Neural cell (in vitro differentiated cells): ENCODE measurements at regions not wholly inside any gene's neighbourhood (a gene's known extent, or its start where the extent isn't known, plus 50 kb on each side); places are given as distances from the start of the nearest gene placed in this dataset.

ENCODE experiments used
- H2AFZ ChIP-seq: fragments of 200-600, 300-800 bp; sonication (generic), shearing (Covaris generic); 2 replicates; pipeline ENCODE4 v1.6.0; 2014; ENCODE audit warnings: low read depth, mild to moderate bottlenecking, antibody characterized with exemption, low read length, moderate library complexity
- H3F3A ChIP-seq: fragments of 200-600 bp; shearing (Covaris generic); 2 replicates; pipeline ENCODE4 v1.6.1; 2016; ENCODE audit warnings: mild to moderate bottlenecking, moderate library complexity, mixed read lengths, antibody characterized with exemption, low read length; ENCODE audit not compliant: insufficient read depth, poor library complexity, severe bottlenecking
- H3K27ac ChIP-seq: fragments of 200-600, 300-800 bp; sonication (generic), shearing (Covaris generic); 2 replicates; pipeline ENCODE4 v1.5.1; 2014; ENCODE audit warnings: mild to moderate bottlenecking, low read length, moderate library complexity
- H3K27me3 ChIP-seq: fragments of 300-800, 200-600 bp; sonication (generic), shearing (Covaris generic); 2 replicates; pipeline ENCODE4 v1.6.0; 2014; ENCODE audit warnings: mild to moderate bottlenecking, low read depth, low read length, moderate library complexity; ENCODE audit not compliant: insufficient read depth
- H3K36me3 ChIP-seq: fragments of 300-800, 200-600 bp; sonication (generic), shearing (Covaris generic); 2 replicates; pipeline ENCODE4 v1.5.1; 2014; ENCODE audit warnings: mild to moderate bottlenecking, antibody characterized with exemption, low read length, moderate library complexity; ENCODE audit not compliant: insufficient read depth
- H3K4me2 ChIP-seq: fragments of 300-800, 200-600 bp; sonication (generic), shearing (Covaris generic); 2 replicates; pipeline ENCODE4 v1.6.0; 2014; ENCODE audit warnings: mild to moderate bottlenecking, low read length
- H3K4me3 ChIP-seq: fragments of 300-800, 200-600 bp; sonication (generic), shearing (Covaris generic); 2 replicates; pipeline ENCODE4 v1.5.1; 2014; ENCODE audit warnings: mild to moderate bottlenecking, low read length, moderate library complexity
- H3K79me2 ChIP-seq: fragments of 200-600 bp; shearing (Covaris generic); replicated peaks from 2 replicates; pipeline ENCODE4 v1.6.0; 2014; ENCODE audit warnings: mild to moderate bottlenecking, low read length, moderate library complexity; ENCODE audit not compliant: insufficient read depth
- H3K9ac ChIP-seq: fragments of 300-800, 200-600 bp; sonication (generic), shearing (Covaris generic); 2 replicates; pipeline ENCODE4 v1.6.1; 2016; ENCODE audit warnings: mild to moderate bottlenecking, low read length, mixed read lengths
- H3K9me2 ChIP-seq: fragments of 200-600 bp; shearing (Covaris generic); 2 replicates; pipeline ENCODE4 v1.6.1; 2016; ENCODE audit warnings: mild to moderate bottlenecking, low read length, mixed read lengths; ENCODE audit not compliant: insufficient read depth
- H3K9me3 ChIP-seq: fragments of 200-600, 300-800 bp; sonication (generic), shearing (Covaris generic); 2 replicates; pipeline ENCODE4 v1.6.1; 2016; ENCODE audit warnings: mild to moderate bottlenecking, mixed run types, low read length, moderate library complexity, mixed read lengths
- H4K20me1 ChIP-seq: fragments of 200-600 bp; shearing (Covaris generic); 2 replicates; pipeline ENCODE4 v1.6.1; 2016; ENCODE audit warnings: mild to moderate bottlenecking, mixed run types; ENCODE audit not compliant: insufficient read depth
- EP300 ChIP-seq: fragments of 450-650 bp; conservative IDR thresholded peaks from 2 replicates; pipeline ENCODE4 v1.6.1; 2014; ENCODE audit warnings: antibody characterized with exemption, mild to moderate bottlenecking, moderate library complexity; ENCODE audit not compliant: poor library complexity, severe bottlenecking
- EZH2 ChIP-seq: fragments of 200-600, 300-800 bp; shearing (Covaris generic), sonication (generic); IDR thresholded peaks from 2 replicates; pipeline ENCODE4 v1.6.1; 2014; ENCODE audit warnings: antibody characterized with exemption, low read length, borderline replicate concordance, mild to moderate bottlenecking; ENCODE audit not compliant: insufficient read depth, poor library complexity, severe bottlenecking
- MXI1 ChIP-seq: fragments of 450-650 bp; conservative IDR thresholded peaks from 2 replicates; pipeline ENCODE4 v1.6.1; 2014; ENCODE audit warnings: antibody characterized with exemption, mild to moderate bottlenecking; ENCODE audit not compliant: poor library complexity, severe bottlenecking
- POLR2AphosphoS5 ChIP-seq: IDR thresholded peaks from 2 replicates; pipeline ENCODE4 v1.6.1; 2012
- RAD21 ChIP-seq: fragments of 450-650 bp; conservative IDR thresholded peaks from 2 replicates; pipeline ENCODE4 v1.6.1; 2014; ENCODE audit warnings: antibody characterized with exemption, mild to moderate bottlenecking, moderate library complexity
- SMC3 ChIP-seq: fragments of 450-650 bp; conservative IDR thresholded peaks from 2 replicates; pipeline ENCODE4 v1.6.1; 2014; ENCODE audit warnings: antibody characterized with exemption, mild to moderate bottlenecking, moderate library complexity; ENCODE audit not compliant: poor library complexity
- TAF1 ChIP-seq: IDR thresholded peaks from 2 replicates; pipeline ENCODE4 v1.6.1; 2012; ENCODE audit warnings: low read depth
- TF ChIP-seq, protein P1 (sequence below): fragments of 450-650 bp; IDR thresholded peaks from 2 replicates; pipeline ENCODE4 v1.5.1; 2014; ENCODE audit warnings: antibody characterized with exemption, mild to moderate bottlenecking, moderate library complexity; ENCODE audit not compliant: poor library complexity, severe bottlenecking
- TF ChIP-seq, protein P2 (sequence below): IDR thresholded peaks from 2 replicates; pipeline ENCODE4 v1.6.1; 2012; ENCODE audit warnings: borderline replicate concordance

DNA sequence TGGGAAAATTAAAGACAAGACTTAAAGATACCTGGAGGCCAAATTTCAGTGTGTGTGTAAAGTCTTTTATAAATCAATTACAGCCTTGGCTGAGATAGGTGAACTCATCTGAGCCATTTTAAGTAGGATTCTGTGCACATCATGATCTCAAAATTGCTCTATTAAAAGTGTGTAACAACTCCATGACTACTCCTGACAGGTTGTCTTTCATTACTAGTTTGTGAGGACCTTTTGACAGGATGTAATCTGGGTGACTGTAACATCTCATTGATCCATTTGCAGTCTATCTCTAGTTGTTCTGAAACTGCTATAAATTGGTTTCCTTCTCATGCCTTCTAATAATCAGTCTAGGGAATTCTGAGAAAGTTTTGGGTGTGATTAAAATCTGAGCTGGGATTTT lies 753.3 kb downstream of the SLITRK5 start:
- Histone ChIP-seq H3K27me3 (no peaks in the 10 kb centered on the region), H3K36me3 (no peaks in the 10 kb centered on the region), H3K79me2 (no peaks in the 10 kb centered on the region), H3K9me3 (no peaks in the 10 kb centered on the region), H3K27ac (no peak overlapping the region), H3K4me3 (no peak overlapping the region), H3F3A (no peaks in the 10 kb centered on the region), H3K9ac (no peak overlapping the region), H3K9me2 (no peaks in the 10 kb centered on the region), H4K20me1 (no peaks in the 10 kb centered on the region), H3K4me2 (no peak overlapping the region), H2AFZ (no peak overlapping the region)
- TF ChIP-seq SMC3 (no peak), EZH2 (no peak), MXI1 (no peak), TAF1 (no peak), RAD21 (no peak), POLR2AphosphoS5 (peak; percentile 90), EP300 (peak; percentile 97)
- TF ChIP-seq, protein P1, sequence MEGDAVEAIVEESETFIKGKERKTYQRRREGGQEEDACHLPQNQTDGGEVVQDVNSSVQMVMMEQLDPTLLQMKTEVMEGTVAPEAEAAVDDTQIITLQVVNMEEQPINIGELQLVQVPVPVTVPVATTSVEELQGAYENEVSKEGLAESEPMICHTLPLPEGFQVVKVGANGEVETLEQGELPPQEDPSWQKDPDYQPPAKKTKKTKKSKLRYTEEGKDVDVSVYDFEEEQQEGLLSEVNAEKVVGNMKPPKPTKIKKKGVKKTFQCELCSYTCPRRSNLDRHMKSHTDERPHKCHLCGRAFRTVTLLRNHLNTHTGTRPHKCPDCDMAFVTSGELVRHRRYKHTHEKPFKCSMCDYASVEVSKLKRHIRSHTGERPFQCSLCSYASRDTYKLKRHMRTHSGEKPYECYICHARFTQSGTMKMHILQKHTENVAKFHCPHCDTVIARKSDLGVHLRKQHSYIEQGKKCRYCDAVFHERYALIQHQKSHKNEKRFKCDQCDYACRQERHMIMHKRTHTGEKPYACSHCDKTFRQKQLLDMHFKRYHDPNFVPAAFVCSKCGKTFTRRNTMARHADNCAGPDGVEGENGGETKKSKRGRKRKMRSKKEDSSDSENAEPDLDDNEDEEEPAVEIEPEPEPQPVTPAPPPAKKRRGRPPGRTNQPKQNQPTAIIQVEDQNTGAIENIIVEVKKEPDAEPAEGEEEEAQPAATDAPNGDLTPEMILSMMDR: no peak
- TF ChIP-seq, protein P2, sequence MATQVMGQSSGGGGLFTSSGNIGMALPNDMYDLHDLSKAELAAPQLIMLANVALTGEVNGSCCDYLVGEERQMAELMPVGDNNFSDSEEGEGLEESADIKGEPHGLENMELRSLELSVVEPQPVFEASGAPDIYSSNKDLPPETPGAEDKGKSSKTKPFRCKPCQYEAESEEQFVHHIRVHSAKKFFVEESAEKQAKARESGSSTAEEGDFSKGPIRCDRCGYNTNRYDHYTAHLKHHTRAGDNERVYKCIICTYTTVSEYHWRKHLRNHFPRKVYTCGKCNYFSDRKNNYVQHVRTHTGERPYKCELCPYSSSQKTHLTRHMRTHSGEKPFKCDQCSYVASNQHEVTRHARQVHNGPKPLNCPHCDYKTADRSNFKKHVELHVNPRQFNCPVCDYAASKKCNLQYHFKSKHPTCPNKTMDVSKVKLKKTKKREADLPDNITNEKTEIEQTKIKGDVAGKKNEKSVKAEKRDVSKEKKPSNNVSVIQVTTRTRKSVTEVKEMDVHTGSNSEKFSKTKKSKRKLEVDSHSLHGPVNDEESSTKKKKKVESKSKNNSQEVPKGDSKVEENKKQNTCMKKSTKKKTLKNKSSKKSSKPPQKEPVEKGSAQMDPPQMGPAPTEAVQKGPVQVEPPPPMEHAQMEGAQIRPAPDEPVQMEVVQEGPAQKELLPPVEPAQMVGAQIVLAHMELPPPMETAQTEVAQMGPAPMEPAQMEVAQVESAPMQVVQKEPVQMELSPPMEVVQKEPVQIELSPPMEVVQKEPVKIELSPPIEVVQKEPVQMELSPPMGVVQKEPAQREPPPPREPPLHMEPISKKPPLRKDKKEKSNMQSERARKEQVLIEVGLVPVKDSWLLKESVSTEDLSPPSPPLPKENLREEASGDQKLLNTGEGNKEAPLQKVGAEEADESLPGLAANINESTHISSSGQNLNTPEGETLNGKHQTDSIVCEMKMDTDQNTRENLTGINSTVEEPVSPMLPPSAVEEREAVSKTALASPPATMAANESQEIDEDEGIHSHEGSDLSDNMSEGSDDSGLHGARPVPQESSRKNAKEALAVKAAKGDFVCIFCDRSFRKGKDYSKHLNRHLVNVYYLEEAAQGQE: peak; percentile 33

DNA sequence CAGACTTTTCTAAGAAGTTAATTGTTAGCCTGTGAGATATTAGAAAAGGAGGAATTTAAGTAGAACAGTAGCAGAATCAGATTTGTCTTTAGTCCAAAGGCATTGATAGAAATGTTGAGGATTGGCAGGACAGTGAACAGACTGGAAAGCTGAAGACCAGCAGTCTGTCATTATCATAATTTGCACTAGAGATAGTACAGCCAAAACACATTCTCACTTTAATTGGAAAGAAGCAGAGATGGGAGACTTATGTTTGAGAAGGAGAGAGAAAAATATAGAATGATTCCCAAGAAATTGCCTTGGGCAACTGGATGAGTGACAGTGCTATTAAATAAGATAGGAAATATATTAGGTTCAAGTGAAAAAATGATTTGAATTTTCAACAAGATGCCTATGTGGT lies 755.5 kb downstream of the SLITRK5 start:
- TF ChIP-seq, protein P1: no peak
- no peak for TF ChIP-seq EZH2
- no peak for TF ChIP-seq RAD21
- no peak for TF ChIP-seq EP300
- TF ChIP-seq POLR2AphosphoS5: no peak
- no peak for TF ChIP-seq TAF1
- TF ChIP-seq, protein P2: no peak
- TF ChIP-seq MXI1: no peak
- TF ChIP-seq SMC3: no peak
- H2AFZ ChIP-seq: no peak overlapping the region
- H3K9me3 ChIP-seq: no peaks in the 10 kb centered on the region

More for the DNA sequence above, 755.5 kb downstream of the SLITRK5 start:
- Histone ChIP-seq H3K36me3 (no peaks in the 10 kb centered on the region), H3K79me2 (no peaks in the 10 kb centered on the region), H3K27me3 (no peaks in the 10 kb centered on the region), H4K20me1 (no peaks in the 10 kb centered on the region), H3K9me2 (no peaks in the 10 kb centered on the region), H3K4me2 (no peak overlapping the region), H3K9ac (no peak overlapping the region), H3K27ac (no peak overlapping the region), H3F3A (no peaks in the 10 kb centered on the region), H3K4me3 (no peak overlapping the region)
